WTC11 (cell line): ENCODE measurements at regions not wholly inside any gene's neighbourhood (a gene's known extent, or its start where the extent isn't known, plus 50 kb on each side); places are given as distances from the start of the nearest gene placed in this dataset.

Experiments
- ATAC-seq: fragments of 200-7000 bp; cut with Tn5 transposase; 2 replicates; pipeline ENCODE4 v1.10.0; 2021; ENCODE audit warnings: mild to moderate bottlenecking, moderate library complexity
- CTCF ChIA-PET: fragments of 300-600 bp; sonication (Branson Sonifier 250); formaldehyde crosslinking; loops from one replicate; lab custom pipeline; 2021; ENCODE audit warnings: antibody characterized with exemption; lab: Charles Lee
- POLR2A ChIA-PET: fragments of 350-600 bp; sonication (Branson Sonifier 250); formaldehyde crosslinking; loops from one replicate; lab custom pipeline; 2021; ENCODE audit warnings: antibody characterized with exemption; lab: Charles Lee
- DNase-seq: peaks from one replicate; pipeline ENCODE4 v3.0.0; 2021; ENCODE audit warnings: low spot score
- H3K27ac Mint-ChIP-seq: 2 replicates; pipeline ENCODE4 v1.8.0; 2021; ENCODE audit warnings: mixed read lengths
- H3K27me3 Mint-ChIP-seq: 2 replicates; pipeline ENCODE4 v1.8.0; 2021; ENCODE audit warnings: low read depth, mild to moderate bottlenecking, moderate library complexity, mixed read lengths
- H3K36me3 Mint-ChIP-seq: 2 replicates; pipeline ENCODE4 v1.8.0; 2021; ENCODE audit warnings: mixed read lengths
- H3K4me1 Mint-ChIP-seq: 2 replicates; pipeline ENCODE4 v1.8.0; 2022; ENCODE audit warnings: mixed read lengths
- H3K4me3 Mint-ChIP-seq: 2 replicates; pipeline ENCODE4 v1.8.0; 2021; ENCODE audit warnings: mild to moderate bottlenecking, moderate library complexity, mixed read lengths
- H3K9me3 Mint-ChIP-seq: 2 replicates; pipeline ENCODE4 v1.8.0; 2021; ENCODE audit warnings: mixed read lengths
- ATF3 ChIP-seq: sonication (generic); formaldehyde crosslinking; conservative IDR thresholded peaks from 2 replicates; pipeline ENCODE4 v1.8.1; 2022; ENCODE audit warnings: mild to moderate bottlenecking, missing genetic modification reagents
- CREM ChIP-seq: sonication (generic); formaldehyde crosslinking; IDR thresholded peaks from 2 replicates; pipeline ENCODE4 v1.8.1; 2022; ENCODE audit warnings: mild to moderate bottlenecking, missing genetic modification reagents, moderate library complexity
- CTCF ChIP-seq: fragments of 200-600 bp; IDR thresholded peaks from 2 replicates; pipeline ENCODE4 v1.8.0; 2022; ENCODE audit warnings: antibody characterized with exemption
- EMX1 ChIP-seq: fragments of 250-450 bp; sonication (Bioruptor Pico); IDR thresholded peaks from 2 replicates; pipeline ENCODE4 v1.8.0; 2021; ENCODE audit warnings: mild to moderate bottlenecking
- ETV6 ChIP-seq: sonication (generic); formaldehyde crosslinking; IDR thresholded peaks from 2 replicates; pipeline ENCODE4 v1.8.1; 2022; ENCODE audit warnings: mild to moderate bottlenecking, missing genetic modification reagents
- FOXJ3 ChIP-seq: sonication (generic); formaldehyde crosslinking; IDR thresholded peaks from 2 replicates; pipeline ENCODE4 v1.9.0; 2021; ENCODE audit warnings: missing genetic modification reagents, mild to moderate bottlenecking, borderline replicate concordance
- GRHL2 ChIP-seq: fragments of 250-450 bp; sonication (Bioruptor Pico); IDR thresholded peaks from 2 replicates; pipeline ENCODE4 v1.8.0; 2022; ENCODE audit warnings: mild to moderate bottlenecking, moderate library complexity; ENCODE audit not compliant: insufficient replicate concordance, severe bottlenecking
- GTF2I ChIP-seq: fragments of 250-450 bp; sonication (Bioruptor Pico); conservative IDR thresholded peaks from 2 replicates; pipeline ENCODE4 v1.4.0; 2021; ENCODE audit warnings: mild to moderate bottlenecking
- HMGA2 ChIP-seq: fragments of 250-450 bp; sonication (Bioruptor Pico); IDR thresholded peaks from 2 replicates; pipeline ENCODE4 v1.4.0; 2021; ENCODE audit warnings: mild to moderate bottlenecking, moderate library complexity
- JAZF1 ChIP-seq: fragments of 250-450 bp; sonication (Bioruptor Pico); IDR thresholded peaks from 2 replicates; pipeline ENCODE4 v1.9.0; 2021; ENCODE audit warnings: moderate library complexity, mild to moderate bottlenecking, inconsistent platforms
- MXD4 ChIP-seq: fragments of 250-450 bp; sonication (Bioruptor Pico); IDR thresholded peaks from 2 replicates; pipeline ENCODE4 v1.8.0; 2021; ENCODE audit warnings: mild to moderate bottlenecking, moderate library complexity, borderline replicate concordance
- NR3C1 ChIP-seq: sonication (generic); formaldehyde crosslinking; conservative IDR thresholded peaks from 2 replicates; pipeline ENCODE4 v1.8.1; 2023; ENCODE audit warnings: low read depth, mild to moderate bottlenecking, missing genetic modification reagents
- OVOL2 ChIP-seq: fragments of 250-450 bp; sonication (Bioruptor Pico); IDR thresholded peaks from 2 replicates; pipeline ENCODE4 v1.9.0; 2021; ENCODE audit warnings: mild to moderate bottlenecking, borderline replicate concordance
- PRRX2 ChIP-seq: fragments of 250-450 bp; sonication (Bioruptor Pico); IDR thresholded peaks from 2 replicates; pipeline ENCODE4 v1.8.0; 2021; ENCODE audit warnings: mild to moderate bottlenecking
- RORB ChIP-seq: fragments of 250-450 bp; sonication (Bioruptor Pico); IDR thresholded peaks from 2 replicates; pipeline ENCODE4 v1.9.0; 2021; ENCODE audit warnings: mild to moderate bottlenecking
- SMAD3 ChIP-seq: sonication (generic); formaldehyde crosslinking; IDR thresholded peaks from 2 replicates; pipeline ENCODE4 v1.8.0; 2022; ENCODE audit warnings: missing genetic modification reagents, mild to moderate bottlenecking, borderline replicate concordance
- TCF7 ChIP-seq: sonication (generic); formaldehyde crosslinking; IDR thresholded peaks from 2 replicates; pipeline ENCODE4 v1.8.0; 2022; ENCODE audit warnings: mild to moderate bottlenecking, low read depth, missing genetic modification reagents, moderate library complexity
- TP53 ChIP-seq: sonication (generic); formaldehyde crosslinking; IDR thresholded peaks from 2 replicates; pipeline ENCODE4 v1.8.1; 2023; ENCODE audit warnings: mild to moderate bottlenecking, missing genetic modification reagents
- ZNF121 ChIP-seq: sonication (generic); formaldehyde crosslinking; IDR thresholded peaks from 2 replicates; pipeline ENCODE4 v1.8.0; 2023; ENCODE audit warnings: missing genetic modification reagents
- ZNF138 ChIP-seq: sonication (generic); formaldehyde crosslinking; conservative IDR thresholded peaks from 2 replicates; pipeline ENCODE4 v1.8.1; 2022; ENCODE audit warnings: mild to moderate bottlenecking, moderate library complexity, missing genetic modification reagents
- ZNF416 ChIP-seq: fragments of 250-450 bp; sonication (Bioruptor Pico); IDR thresholded peaks from 2 replicates; pipeline ENCODE4 v1.9.0; 2021; ENCODE audit warnings: mild to moderate bottlenecking, inconsistent platforms
- TF ChIP-seq, protein P1 (sequence below): sonication (generic); formaldehyde crosslinking; IDR thresholded peaks from 2 replicates; pipeline ENCODE4 v1.8.0; 2023; ENCODE audit warnings: missing genetic modification reagents, mild to moderate bottlenecking, borderline replicate concordance
- TF ChIP-seq, protein P2 (sequence below): sonication (generic); formaldehyde crosslinking; IDR thresholded peaks from 2 replicates; pipeline ENCODE4 v1.8.0; 2023; ENCODE audit warnings: missing genetic modification reagents
- TF ChIP-seq, protein P3 (sequence below): sonication (generic); formaldehyde crosslinking; IDR thresholded peaks from 2 replicates; pipeline ENCODE4 v1.8.1; 2022; ENCODE audit warnings: low read depth, missing genetic modification reagents, borderline replicate concordance
- TF ChIP-seq, protein P4 (sequence below): fragments of 250-450 bp; sonication (Bioruptor Pico); IDR thresholded peaks from 2 replicates; pipeline ENCODE4 v1.9.0; 2021; ENCODE audit warnings: moderate library complexity, mild to moderate bottlenecking, inconsistent platforms, borderline replicate concordance
- TF ChIP-seq, protein P5 (sequence below): sonication (generic); formaldehyde crosslinking; IDR thresholded peaks from 2 replicates; pipeline ENCODE4 v1.8.0; 2022; ENCODE audit warnings: mild to moderate bottlenecking, missing genetic modification reagents

GRCh38 chr9:87233899-87234455, 263.7 kb upstream of the DAPK1 start:
- Mint-ChIP-seq H3K9me3 (peaks cover 18% of the 10 kb centered on the region), H3K27ac (no peak overlapping the region), H3K27me3 (no peaks in the 10 kb centered on the region), H3K4me1 (peaks cover 3% of the 10 kb centered on the region)
- no peak for ATAC-seq
- CTCF ChIA-PET = interaction anchor here (1.0 kb wide), 1 partner anchor 820 kb away, joined by 3 read pairs; no protein-coding TSS in a partner anchor
- TF ChIP-seq EMX1 (CRISPR knock-in tag) = no peak
- TF ChIP-seq OVOL2 (CRISPR knock-in tag) = no peak
- TF ChIP-seq GRHL2 (CRISPR knock-in tag) = no peak
- TF ChIP-seq ETV6 (CRISPR knock-in tag) = no peak
- no peak for TF ChIP-seq GTF2I
- no peak for TF ChIP-seq NR3C1 (CRISPR knock-in tag)
- TF ChIP-seq PRRX2 (CRISPR knock-in tag) = no peak
- no peak for TF ChIP-seq CREM (CRISPR knock-in tag)
- TF ChIP-seq CTCF = no peak
- TF ChIP-seq SMAD3 = no peak
- TF ChIP-seq, protein P1, sequence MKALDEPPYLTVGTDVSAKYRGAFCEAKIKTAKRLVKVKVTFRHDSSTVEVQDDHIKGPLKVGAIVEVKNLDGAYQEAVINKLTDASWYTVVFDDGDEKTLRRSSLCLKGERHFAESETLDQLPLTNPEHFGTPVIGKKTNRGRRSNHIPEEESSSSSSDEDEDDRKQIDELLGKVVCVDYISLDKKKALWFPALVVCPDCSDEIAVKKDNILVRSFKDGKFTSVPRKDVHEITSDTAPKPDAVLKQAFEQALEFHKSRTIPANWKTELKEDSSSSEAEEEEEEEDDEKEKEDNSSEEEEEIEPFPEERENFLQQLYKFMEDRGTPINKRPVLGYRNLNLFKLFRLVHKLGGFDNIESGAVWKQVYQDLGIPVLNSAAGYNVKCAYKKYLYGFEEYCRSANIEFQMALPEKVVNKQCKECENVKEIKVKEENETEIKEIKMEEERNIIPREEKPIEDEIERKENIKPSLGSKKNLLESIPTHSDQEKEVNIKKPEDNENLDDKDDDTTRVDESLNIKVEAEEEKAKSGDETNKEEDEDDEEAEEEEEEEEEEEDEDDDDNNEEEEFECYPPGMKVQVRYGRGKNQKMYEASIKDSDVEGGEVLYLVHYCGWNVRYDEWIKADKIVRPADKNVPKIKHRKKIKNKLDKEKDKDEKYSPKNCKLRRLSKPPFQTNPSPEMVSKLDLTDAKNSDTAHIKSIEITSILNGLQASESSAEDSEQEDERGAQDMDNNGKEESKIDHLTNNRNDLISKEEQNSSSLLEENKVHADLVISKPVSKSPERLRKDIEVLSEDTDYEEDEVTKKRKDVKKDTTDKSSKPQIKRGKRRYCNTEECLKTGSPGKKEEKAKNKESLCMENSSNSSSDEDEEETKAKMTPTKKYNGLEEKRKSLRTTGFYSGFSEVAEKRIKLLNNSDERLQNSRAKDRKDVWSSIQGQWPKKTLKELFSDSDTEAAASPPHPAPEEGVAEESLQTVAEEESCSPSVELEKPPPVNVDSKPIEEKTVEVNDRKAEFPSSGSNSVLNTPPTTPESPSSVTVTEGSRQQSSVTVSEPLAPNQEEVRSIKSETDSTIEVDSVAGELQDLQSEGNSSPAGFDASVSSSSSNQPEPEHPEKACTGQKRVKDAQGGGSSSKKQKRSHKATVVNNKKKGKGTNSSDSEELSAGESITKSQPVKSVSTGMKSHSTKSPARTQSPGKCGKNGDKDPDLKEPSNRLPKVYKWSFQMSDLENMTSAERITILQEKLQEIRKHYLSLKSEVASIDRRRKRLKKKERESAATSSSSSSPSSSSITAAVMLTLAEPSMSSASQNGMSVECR (CRISPR knock-in tag) = no peak
- no peak for TF ChIP-seq ATF3 (CRISPR knock-in tag)
- no peak for TF ChIP-seq HMGA2 (CRISPR knock-in tag)
- no peak for TF ChIP-seq ZNF416 (CRISPR knock-in tag)
- TF ChIP-seq, protein P2, sequence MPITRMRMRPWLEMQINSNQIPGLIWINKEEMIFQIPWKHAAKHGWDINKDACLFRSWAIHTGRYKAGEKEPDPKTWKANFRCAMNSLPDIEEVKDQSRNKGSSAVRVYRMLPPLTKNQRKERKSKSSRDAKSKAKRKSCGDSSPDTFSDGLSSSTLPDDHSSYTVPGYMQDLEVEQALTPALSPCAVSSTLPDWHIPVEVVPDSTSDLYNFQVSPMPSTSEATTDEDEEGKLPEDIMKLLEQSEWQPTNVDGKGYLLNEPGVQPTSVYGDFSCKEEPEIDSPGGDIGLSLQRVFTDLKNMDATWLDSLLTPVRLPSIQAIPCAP (CRISPR knock-in tag) = no peak
- no peak for TF ChIP-seq TCF7
- TF ChIP-seq ZNF121 = no peak
- TF ChIP-seq, all 79 proteins: peak for 0
- POLR2A ChIA-PET = no interaction called here
- H3K36me3 Mint-ChIP-seq = 0 out of 2 replicates have a peak, but pooled peaks cover 2% of the 10 kb centered on the region
- no peak for DNase-seq
- H3K4me3 Mint-ChIP-seq = no peak overlapping the region

DNA sequence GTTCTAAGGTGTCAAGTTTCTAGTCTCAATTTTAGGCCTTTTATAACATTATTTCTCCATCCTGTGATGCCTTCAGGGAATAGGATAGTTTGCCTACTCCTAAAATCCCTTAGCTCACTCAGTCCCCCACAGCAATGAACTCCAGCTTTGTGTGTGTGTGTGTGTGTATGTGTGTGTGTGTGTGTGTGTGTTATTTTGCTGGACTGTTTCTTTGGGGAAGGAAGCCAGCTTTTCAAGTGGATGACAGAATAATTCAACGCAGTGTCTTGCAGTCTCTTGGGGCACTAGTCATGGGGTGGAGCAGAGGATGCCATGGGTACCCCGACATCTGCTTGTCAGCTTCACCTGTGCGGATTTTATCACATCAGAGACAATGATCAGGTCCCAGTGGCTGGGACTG, 262.8 kb upstream of the DAPK1 start:
- ATAC-seq (no peak), DNase-seq (no peak)
- H3K27me3 Mint-ChIP-seq = no peaks in the 10 kb centered on the region
- POLR2A ChIA-PET = interaction anchor here (0.7 kb wide), 1 partner anchor 64 kb away, joined by 5 read pairs; no protein-coding TSS in a partner anchor
- peaks cover 3% of the 10 kb centered on the region for H3K4me1 Mint-ChIP-seq
- peaks cover 18% of the 10 kb centered on the region for H3K9me3 Mint-ChIP-seq
- H3K36me3 Mint-ChIP-seq = 0 out of 2 replicates have a peak, but pooled peaks cover 2% of the 10 kb centered on the region
- no peak overlapping the region for H3K4me3 Mint-ChIP-seq
- CTCF ChIA-PET = interaction anchor here (0.7 kb wide), 1 partner anchor 229 kb away, joined by 3 read pairs; no protein-coding TSS in a partner anchor
- no peak overlapping the region for H3K27ac Mint-ChIP-seq
- TF ChIP-seq FOXJ3 (CRISPR knock-in tag) = no peak
- no peak for TF ChIP-seq SMAD3
- TF ChIP-seq, protein P3, sequence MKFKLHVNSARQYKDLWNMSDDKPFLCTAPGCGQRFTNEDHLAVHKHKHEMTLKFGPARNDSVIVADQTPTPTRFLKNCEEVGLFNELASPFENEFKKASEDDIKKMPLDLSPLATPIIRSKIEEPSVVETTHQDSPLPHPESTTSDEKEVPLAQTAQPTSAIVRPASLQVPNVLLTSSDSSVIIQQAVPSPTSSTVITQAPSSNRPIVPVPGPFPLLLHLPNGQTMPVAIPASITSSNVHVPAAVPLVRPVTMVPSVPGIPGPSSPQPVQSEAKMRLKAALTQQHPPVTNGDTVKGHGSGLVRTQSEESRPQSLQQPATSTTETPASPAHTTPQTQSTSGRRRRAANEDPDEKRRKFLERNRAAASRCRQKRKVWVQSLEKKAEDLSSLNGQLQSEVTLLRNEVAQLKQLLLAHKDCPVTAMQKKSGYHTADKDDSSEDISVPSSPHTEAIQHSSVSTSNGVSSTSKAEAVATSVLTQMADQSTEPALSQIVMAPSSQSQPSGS (CRISPR knock-in tag) = no peak
- TF ChIP-seq RORB = no peak
- TF ChIP-seq, protein P4, sequence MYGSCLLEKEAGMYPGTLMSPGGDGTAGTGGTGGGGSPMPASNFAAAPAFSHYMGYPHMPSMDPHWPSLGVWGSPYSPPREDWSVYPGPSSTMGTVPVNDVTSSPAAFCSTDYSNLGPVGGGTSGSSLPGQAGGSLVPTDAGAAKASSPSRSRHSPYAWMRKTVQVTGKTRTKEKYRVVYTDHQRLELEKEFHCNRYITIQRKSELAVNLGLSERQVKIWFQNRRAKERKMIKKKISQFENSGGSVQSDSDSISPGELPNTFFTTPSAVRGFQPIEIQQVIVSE (CRISPR knock-in tag) = no peak
- no peak for TF ChIP-seq MXD4
- TF ChIP-seq ZNF138 (CRISPR knock-in tag) = no peak
- TF ChIP-seq, protein P5, sequence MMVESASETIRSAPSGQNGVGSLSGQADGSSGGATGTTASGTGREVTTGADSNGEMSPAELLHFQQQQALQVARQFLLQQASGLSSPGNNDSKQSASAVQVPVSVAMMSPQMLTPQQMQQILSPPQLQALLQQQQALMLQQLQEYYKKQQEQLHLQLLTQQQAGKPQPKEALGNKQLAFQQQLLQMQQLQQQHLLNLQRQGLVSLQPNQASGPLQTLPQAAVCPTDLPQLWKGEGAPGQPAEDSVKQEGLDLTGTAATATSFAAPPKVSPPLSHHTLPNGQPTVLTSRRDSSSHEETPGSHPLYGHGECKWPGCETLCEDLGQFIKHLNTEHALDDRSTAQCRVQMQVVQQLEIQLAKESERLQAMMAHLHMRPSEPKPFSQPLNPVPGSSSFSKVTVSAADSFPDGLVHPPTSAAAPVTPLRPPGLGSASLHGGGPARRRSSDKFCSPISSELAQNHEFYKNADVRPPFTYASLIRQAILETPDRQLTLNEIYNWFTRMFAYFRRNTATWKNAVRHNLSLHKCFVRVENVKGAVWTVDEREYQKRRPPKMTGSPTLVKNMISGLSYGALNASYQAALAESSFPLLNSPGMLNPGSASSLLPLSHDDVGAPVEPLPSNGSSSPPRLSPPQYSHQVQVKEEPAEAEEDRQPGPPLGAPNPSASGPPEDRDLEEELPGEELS = no peak
- no peak for TF ChIP-seq EMX1 (CRISPR knock-in tag)
- TF ChIP-seq TP53 (CRISPR knock-in tag) = no peak
- no peak for TF ChIP-seq JAZF1 (CRISPR knock-in tag)
